ENCODE measurements at regions not wholly inside any gene's neighbourhood (a gene's known extent, or its start where the extent isn't known, plus 50 kb on each side); places are given as distances from the start of the nearest gene placed in this dataset.
"Not testable (repeated sequence)": the region's sequence is repeated elsewhere in the genome, so short reads cannot be mapped to it uniquely, and the experiment has no call there.

DNA sequence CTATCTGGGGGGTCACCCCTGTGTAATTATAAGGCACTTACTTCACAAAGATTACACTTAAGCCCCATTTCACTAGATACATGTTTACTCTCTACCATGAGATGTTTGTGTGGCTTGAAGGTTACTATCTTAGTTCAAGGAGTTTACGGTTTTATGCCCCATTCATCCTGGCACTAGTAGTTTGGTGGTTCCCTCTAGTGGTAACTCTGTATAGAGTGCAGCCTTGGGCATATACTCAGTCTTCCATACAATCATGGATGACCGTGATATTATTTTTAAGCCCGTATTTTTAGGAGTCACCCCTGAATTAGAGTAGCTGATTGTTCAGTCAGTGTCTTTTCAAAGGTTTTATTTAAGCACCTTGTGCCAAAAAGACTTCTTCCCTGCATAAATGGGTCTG, 109.9 kb upstream of the FAM47C start:
- H3K4me1 Mint-ChIP-seq (ENCODE audit: low read depth) = no peaks in the 10 kb centered on the region
- H3K4me3 Mint-ChIP-seq = no peak overlapping the region
- intact Hi-C loops (cut with micrococcal nuclease) = no loop called here
- H3K27me3 Mint-ChIP-seq = no peaks in the 10 kb centered on the region
- ChIA-PET CTCF (no interaction called here), POLR2A (no interaction called here)
- no peaks in the 10 kb centered on the region for H3K9me3 Mint-ChIP-seq
- DNase-seq = no peak
- H3K36me3 Mint-ChIP-seq = no peaks in the 10 kb centered on the region
- H3K27ac Mint-ChIP-seq = no peak overlapping the region

DNA sequence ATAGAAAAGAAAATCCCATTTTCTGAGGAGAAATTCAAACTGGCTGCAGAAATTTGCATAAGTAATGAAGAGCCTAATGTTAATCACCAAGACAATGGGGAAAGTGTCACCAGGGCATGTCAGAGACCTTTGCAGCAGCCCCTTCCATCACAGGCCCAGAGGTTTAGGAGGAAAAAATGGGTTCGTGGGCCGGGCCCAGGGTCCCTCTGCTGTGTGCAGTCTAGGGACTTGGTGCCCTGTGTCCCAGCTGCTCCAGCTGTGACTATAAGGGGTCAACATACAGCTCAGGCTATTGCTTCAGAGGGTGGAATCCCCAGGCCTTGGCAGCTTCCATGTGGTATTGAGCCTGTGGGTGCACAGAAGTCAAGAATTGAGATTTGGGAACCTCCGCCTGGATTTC, 103.6 kb upstream of the FAM47C start:
- not testable (repeated sequence) for H3K27ac Mint-ChIP-seq

DNA sequence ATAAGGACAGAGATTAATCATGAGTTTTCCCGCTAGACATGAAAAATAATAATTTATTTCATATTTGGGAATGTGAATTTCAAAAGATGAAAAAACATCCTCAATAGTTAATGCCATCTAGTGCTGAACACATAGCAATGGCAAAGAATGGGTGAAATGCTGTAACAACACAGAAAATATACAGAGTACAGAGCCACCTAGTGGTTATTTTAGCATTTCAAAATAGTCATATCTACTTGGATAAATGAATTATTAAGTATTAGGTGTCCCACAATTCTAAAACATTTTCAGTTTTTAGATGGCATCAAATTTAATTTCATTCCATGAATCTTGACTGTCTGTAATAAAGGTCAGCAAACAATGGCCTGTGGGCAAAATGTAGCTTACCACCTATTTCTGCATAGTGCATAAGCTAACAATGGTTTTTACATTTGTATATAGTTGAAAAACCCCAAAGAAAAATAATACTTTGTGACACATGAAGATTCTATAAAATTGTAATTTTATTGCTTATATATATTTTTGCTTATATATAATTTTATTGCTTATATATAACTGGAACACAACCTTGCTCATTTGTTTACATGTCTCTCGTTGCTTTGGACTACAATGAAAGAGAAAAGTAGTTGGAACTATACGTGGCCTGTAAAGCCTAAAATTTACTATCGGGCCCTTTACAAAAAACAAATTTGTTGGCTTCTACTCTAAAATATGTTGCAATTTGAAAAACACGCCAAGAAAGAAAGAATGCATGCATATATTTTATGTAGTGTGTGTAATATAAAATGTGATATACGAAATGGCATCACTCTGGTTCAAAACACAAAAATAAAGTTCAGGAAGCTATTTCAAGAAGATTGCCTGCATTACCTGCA, 99.1 kb upstream of the FAM47C start:
- no peak overlapping the region for H3K27ac Mint-ChIP-seq
- ChIA-PET POLR2A (no interaction called here), CTCF (no interaction called here)
- H3K4me1 Mint-ChIP-seq (ENCODE audit: low read depth) = no peaks in the 10 kb centered on the region
- intact Hi-C loops (cut with micrococcal nuclease) = no loop called here
- H3K9me3 Mint-ChIP-seq = peaks cover 2% of the 10 kb centered on the region
- no peak for DNase-seq
- H3K27me3 Mint-ChIP-seq = no peaks in the 10 kb centered on the region
- no peaks in the 10 kb centered on the region for H3K36me3 Mint-ChIP-seq
- H3K4me3 Mint-ChIP-seq = no peak overlapping the region

More for the DNA sequence above, 103.6 kb upstream of the FAM47C start:
- intact Hi-C loops (cut with micrococcal nuclease); H3K9me3 Mint-ChIP-seq; H3K4me1 Mint-ChIP-seq (ENCODE audit: low read depth); POLR2A ChIA-PET; H3K27me3 Mint-ChIP-seq; H3K36me3 Mint-ChIP-seq; H3K4me3 Mint-ChIP-seq; DNase-seq; CTCF ChIA-PET: not testable (repeated sequence)

GRCh38 chrX:36909676-36910030, 98.5 kb upstream of the FAM47C start:
- Mint-ChIP-seq H3K4me3 (no peak overlapping the region), H3K27ac (no peak overlapping the region), H3K36me3 (no peaks in the 10 kb centered on the region), H3K4me1 (ENCODE audit: low read depth) (no peaks in the 10 kb centered on the region), H3K9me3 (peaks cover 2% of the 10 kb centered on the region), H3K27me3 (no peaks in the 10 kb centered on the region)
- no peak for DNase-seq
- ChIA-PET POLR2A (no interaction called here), CTCF (no interaction called here)
- intact Hi-C loops (cut with micrococcal nuclease) = no loop called here

DNA sequence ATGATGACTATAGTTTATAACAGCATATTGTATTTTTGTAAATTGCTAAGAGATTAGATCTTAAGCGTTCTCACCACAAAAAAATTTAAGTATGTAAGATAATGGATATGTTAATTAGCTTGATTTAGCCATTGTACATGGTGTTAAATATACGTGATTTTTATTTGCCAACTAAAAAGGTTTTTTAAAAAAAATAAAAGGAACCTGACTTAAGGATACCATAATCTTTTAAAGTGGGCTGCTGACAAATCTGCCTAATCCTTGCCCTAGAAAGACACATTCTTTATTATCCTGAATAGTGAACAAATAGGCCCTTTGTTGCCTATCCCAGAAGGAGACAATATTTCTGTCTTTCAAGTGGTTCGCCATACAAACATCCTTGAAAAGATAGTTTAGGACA, 94.6 kb upstream of the FAM47C start:
- intact Hi-C loops (cut with micrococcal nuclease) = no loop called here
- no peak overlapping the region for H3K4me3 Mint-ChIP-seq
- CTCF ChIA-PET = interaction anchor here (0.8 kb wide), 1 partner anchor 1231 kb away, joined by 3 read pairs; no protein-coding TSS in a partner anchor

GRCh38 chrX:36916941-36917340, 91.2 kb upstream of the FAM47C start:
- DNase-seq = no peak
- intact Hi-C loops (cut with micrococcal nuclease) = no loop called here
- no peaks in the 10 kb centered on the region for H3K36me3 Mint-ChIP-seq
- H3K9me3 Mint-ChIP-seq = peaks cover 2% of the 10 kb centered on the region
- H3K4me1 Mint-ChIP-seq (ENCODE audit: low read depth) = no peaks in the 10 kb centered on the region
- CTCF ChIA-PET = no interaction called here
- H3K27ac Mint-ChIP-seq = no peak overlapping the region
- POLR2A ChIA-PET = no interaction called here
- no peak overlapping the region for H3K4me3 Mint-ChIP-seq
- H3K27me3 Mint-ChIP-seq = no peaks in the 10 kb centered on the region

More for the DNA sequence above, 94.6 kb upstream of the FAM47C start:
- Mint-ChIP-seq H3K9me3 (peaks cover 2% of the 10 kb centered on the region), H3K36me3 (no peaks in the 10 kb centered on the region), H3K4me1 (ENCODE audit: low read depth) (no peaks in the 10 kb centered on the region), H3K27ac (no peak overlapping the region), H3K27me3 (no peaks in the 10 kb centered on the region)
- POLR2A ChIA-PET = no interaction called here
- no peak for DNase-seq

DNA sequence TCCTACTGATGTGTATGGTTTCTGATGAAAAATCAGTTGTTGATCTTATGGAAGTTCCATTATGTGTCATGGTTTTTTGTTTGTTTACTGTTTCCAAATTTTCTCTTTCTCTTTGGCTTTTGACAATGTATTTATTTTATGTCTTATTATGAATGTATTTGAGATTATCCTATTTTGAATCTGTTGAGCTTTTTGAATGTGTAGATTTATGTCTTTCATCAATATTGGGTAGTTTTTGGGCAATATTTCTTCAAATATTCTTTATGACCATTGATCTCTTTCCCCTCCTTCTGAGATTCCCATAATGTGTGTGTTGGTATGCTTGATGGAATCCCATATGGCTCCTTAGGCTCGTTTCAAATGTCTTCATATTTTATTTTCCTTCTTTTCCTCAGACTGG, 80.5 kb upstream of the FAM47C start:
- no peak for DNase-seq
- no peak overlapping the region for H3K27ac Mint-ChIP-seq
- H3K27me3 Mint-ChIP-seq = no peaks in the 10 kb centered on the region
- H3K36me3 Mint-ChIP-seq = no peaks in the 10 kb centered on the region
- CTCF ChIA-PET = no interaction called here
- H3K9me3 Mint-ChIP-seq = no peaks in the 10 kb centered on the region
- no peaks in the 10 kb centered on the region for H3K4me1 Mint-ChIP-seq (ENCODE audit: low read depth)
- H3K4me3 Mint-ChIP-seq = no peak overlapping the region
- intact Hi-C loops (cut with micrococcal nuclease) = no loop called here
- POLR2A ChIA-PET = no interaction called here

GRCh38 chrX:36930491-36930890, 77.7 kb upstream of the FAM47C start:
- Mint-ChIP-seq H3K4me3 (no peak overlapping the region), H3K27ac (no peak overlapping the region), H3K36me3 (no peaks in the 10 kb centered on the region), H3K4me1 (ENCODE audit: low read depth) (no peaks in the 10 kb centered on the region), H3K27me3 (no peaks in the 10 kb centered on the region), H3K9me3 (no peaks in the 10 kb centered on the region)
- intact Hi-C loops (cut with micrococcal nuclease) = no loop called here
- ChIA-PET POLR2A (no interaction called here), CTCF (no interaction called here)
- no peak for DNase-seq

DNA sequence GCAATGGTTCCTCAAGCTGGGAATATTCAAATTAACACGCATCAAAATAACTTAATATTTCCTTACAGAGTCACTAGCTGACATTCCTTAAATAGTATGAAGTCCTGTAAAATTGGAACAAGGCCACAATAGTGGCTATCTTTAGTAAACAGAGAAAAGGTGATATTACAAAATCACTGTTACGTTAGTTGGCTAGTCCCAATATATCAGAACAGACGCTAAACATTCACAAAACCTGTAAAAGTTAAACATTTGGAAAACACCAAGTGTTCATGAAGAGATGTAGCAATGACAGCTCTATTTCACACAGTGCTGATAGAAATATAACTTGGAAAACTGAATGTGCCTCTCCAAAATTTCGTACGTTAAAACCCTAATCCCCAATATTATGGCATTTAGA, 61.0 kb upstream of the FAM47C start:
- Mint-ChIP-seq H3K27ac (no peak overlapping the region), H3K27me3 (no peaks in the 10 kb centered on the region), H3K9me3 (no peaks in the 10 kb centered on the region), H3K4me3 (no peak overlapping the region), H3K36me3 (no peaks in the 10 kb centered on the region), H3K4me1 (ENCODE audit: low read depth) (no peaks in the 10 kb centered on the region)
- intact Hi-C loops (cut with micrococcal nuclease) = no loop called here
- POLR2A ChIA-PET = no interaction called here
- DNase-seq = no peak
- CTCF ChIA-PET = no interaction called here

DNA sequence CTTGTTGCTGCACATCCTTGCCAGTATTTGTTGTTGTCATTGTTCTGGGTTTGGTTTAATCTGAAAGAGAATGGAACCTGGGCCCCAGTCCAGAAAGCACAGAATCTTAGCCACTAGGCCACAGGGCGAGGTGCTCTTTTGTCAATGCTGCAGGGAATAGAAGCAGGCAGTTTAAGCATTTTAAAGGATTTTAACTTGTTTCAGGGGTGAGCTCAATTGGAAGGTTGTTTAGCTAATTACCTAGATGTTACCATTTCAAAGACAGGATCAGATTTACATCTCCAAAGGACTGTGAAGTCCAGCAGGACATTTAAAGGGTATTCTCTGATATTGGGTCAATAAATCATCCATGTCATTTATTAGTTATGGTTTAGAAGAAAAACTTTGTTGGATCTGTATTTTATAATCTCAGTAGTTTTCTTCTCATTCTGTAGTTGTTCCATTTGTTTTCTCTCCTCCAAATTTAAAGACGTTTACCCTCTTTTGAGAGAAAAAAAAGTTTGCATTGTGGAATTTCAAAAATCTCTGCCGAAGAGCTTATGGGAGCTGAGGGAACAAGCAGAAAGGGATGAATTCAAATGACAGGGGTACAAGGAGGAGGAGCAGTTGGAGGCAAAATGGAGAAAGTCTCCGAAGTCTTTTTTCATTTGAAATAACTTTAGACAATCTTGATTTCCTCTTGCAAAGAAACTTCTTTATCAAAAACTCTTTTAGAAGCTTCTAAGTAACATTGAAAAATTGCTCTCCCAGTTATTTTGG, 57.5 kb upstream of the FAM47C start:
- ChIA-PET POLR2A (no interaction called here), CTCF (no interaction called here)
- Mint-ChIP-seq H3K4me3 (no peak overlapping the region), H3K36me3 (no peaks in the 10 kb centered on the region), H3K27ac (no peak overlapping the region), H3K4me1 (ENCODE audit: low read depth) (no peaks in the 10 kb centered on the region), H3K27me3 (no peaks in the 10 kb centered on the region), H3K9me3 (no peaks in the 10 kb centered on the region)
- intact Hi-C loops (cut with micrococcal nuclease) = no loop called here
- no peak for DNase-seq

- no peak overlapping the region for H3K4me3 Mint-ChIP-seq
- no peaks in the 10 kb centered on the region for H3K4me1 Mint-ChIP-seq (ENCODE audit: low read depth)
- peaks cover 11% of the 10 kb centered on the region for H3K27me3 Mint-ChIP-seq
- POLR2A ChIA-PET = no interaction called here
- no peak for DNase-seq
- CTCF ChIA-PET = no interaction called here
- H3K9me3 Mint-ChIP-seq = no peaks in the 10 kb centered on the region
- H3K36me3 Mint-ChIP-seq = no peaks in the 10 kb centered on the region
- intact Hi-C loops (cut with micrococcal nuclease) = no loop called here
- no peak overlapping the region for H3K27ac Mint-ChIP-seq
Measured at GRCh38 chrX:36957425-36958328, 50.5 kb upstream of the FAM47C start.
